HG02798 (cell line): ENCODE measurements at regions not wholly inside any gene's neighbourhood (a gene's known extent, or its start where the extent isn't known, plus 50 kb on each side); places are given as distances from the start of the nearest gene placed in this dataset.

ENCODE experiments used
- ATAC-seq: cut with Tn5 transposase; IDR thresholded peaks from one replicate; pipeline ENCODE4 v1.9.1; 2021; ENCODE audit warnings: mild to moderate bottlenecking; ENCODE audit not compliant: unreplicated experiment, poor library complexity

DNA sequence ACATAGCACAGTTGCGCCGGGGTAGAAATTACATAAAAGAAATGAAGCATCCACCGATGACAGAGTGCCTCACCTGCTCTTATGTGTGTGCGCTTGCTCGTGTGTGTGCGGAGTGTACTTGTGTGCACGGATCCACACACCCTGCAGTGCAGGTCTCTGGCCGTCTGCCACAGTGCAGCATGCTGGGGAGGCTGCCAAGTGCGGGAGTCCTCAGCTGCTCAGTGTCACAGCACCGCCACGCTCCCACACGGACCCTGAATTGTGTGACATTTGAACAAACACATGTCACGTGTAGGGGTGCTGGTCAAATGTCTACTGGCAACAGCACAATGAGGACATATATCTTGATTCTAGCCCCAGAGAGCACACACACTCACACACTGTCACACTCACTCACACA lies 243.0 kb upstream of the MYOCD start:
- ATAC-seq = no peak

DNA sequence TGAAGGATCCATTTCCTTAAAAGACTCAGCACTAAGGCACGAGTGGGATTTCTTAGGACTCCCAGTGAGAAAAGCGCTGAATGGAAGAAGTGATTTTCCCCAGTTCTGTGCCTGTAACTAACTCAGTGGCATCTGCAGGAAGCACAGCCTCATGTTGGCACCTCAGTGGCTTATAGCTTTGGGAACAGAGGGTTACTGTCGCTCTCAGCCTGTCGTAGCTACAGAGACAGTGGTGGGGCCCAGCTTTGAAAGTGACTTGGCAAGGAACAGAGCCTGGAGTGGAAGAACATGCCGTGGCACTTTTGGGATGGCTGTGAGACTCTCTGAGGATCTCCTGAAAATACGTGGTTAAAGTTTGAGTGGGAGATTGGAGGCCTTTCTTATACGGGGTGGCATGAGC lies 242.4 kb upstream of the MYOCD start:
- no peak for ATAC-seq

DNA sequence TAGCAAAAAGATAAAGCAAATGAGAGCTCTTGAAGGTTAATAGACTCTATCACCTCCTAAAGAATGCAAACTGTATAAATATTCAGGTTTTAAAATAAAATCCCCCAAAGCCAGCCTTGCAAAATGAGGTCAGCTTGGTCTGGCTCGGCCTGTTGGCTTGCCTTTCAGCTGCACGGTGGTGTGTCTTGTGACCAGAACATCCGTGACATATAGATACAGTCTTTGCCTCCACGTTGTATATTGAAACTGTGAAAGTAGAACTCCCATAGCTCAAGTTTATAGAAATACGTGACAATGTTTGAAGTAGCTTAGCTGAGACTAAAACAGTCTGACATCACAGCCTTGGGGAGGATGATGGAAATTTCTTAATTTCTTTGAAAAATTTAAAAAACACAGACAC lies 236.6 kb upstream of the MYOCD start:
- ATAC-seq = peak; percentile 32

DNA sequence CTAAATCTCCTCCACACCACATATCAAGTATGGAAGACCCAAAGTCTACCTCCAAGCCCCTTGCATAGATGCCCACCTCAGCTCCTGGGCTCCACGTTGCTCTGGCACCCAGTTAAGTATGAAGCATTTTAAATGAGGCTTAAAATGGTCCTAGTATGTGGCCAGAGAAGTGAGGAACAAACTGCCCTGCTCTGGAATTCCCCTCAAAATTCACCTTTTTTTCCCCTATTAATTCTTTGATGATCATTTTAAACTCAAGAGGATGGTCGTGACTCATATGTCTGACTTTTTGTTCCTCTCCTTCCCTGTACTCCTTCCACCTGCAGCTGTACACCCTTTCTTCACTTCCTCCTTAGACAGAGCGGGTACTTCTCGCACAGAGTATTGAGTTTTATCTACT lies 234.5 kb upstream of the MYOCD start:
- ATAC-seq = peak; percentile 86

DNA sequence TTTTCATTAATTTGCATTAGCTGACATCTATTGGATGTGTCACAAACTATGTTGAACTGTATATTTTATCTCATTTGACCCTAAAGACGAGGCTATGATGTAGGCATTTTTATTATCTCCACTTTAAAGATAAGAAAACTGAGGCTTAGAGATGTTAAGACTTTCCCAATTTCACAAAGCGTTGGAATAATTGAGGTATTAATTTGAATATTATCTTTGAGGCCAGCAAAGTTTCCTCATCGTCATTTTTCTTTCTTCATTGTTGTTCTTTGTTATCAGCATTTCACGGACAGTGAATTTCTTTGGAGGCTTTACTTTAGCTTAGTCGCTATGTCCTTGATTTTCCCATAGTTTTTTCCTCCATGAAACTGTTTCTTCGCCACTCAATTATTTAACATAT lies 227.5 kb upstream of the MYOCD start:
- ATAC-seq = no peak

DNA sequence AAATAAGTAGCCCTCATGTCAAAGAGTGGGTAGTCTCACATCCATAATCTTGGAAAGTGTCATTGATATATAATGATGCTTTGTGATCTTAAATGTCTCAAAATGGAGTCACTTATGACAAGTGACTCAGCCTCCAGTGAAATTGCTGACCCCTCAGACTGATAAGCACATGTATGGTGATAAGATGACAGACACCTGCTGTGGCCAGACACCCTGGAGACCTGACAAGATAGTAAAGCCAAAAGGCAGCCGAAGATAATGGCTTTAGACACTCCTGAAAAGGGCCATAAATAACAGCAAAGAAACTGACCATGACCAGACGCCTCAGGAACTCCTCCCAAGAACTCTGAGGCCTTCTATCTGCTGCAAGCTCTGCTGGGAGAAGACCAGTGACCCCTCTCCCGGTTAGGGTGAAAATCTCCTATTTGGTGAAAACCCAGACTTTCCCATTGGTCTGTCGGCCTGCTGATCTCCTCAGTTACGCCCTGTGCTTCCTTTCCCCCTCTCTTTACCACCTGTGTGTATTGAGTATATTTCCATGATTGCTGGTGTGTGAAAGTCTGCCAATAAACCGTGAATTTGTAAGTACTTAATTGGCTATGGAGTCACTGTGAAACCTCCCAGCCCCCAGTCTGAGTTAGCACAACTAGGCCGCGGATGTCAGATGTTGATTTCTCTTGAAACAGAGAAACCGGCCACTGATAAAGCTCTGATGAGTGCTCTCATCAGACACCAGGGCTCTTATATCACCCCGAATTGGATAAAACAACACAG lies 226.7 kb upstream of the MYOCD start:
- no peak for ATAC-seq

DNA sequence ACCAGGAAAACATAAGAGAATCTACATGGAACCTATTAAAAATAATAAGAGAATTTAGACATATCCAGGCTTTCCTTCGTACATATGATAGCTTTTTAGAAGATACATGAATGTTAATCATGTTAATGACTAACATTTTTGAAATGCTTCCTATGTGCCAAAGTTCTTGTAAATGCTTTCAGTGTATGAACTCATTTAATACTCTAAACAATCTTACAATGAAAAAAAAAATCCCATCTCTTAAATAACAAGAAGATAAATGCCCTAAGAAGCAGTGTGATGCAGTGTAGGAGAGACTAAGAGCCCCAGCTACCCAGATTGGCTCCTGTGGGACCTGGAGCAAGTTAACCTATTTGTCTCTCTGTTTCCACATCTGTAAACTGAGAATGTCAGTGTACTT lies 220.4 kb upstream of the MYOCD start:
- ATAC-seq = no peak

DNA sequence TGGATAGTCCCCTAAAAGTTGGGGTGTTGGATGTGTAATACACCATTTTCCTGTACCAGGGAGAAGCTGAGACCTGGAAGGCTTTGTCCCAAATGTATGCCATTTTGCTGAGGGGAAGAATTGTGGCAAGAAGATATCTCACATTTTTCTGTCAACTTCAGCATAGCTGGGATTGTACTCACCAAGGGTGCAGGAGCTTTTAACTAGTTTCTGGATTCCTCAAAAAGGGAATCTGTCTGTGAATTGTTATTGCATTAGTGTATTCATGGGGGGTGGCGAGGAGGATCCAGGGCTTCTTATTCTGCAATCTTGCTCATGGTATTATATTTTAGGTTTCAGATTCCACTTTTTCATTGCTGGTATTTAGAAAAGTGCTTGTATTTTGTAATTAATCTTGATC lies 208.2 kb upstream of the MYOCD start:
- no peak for ATAC-seq

DNA sequence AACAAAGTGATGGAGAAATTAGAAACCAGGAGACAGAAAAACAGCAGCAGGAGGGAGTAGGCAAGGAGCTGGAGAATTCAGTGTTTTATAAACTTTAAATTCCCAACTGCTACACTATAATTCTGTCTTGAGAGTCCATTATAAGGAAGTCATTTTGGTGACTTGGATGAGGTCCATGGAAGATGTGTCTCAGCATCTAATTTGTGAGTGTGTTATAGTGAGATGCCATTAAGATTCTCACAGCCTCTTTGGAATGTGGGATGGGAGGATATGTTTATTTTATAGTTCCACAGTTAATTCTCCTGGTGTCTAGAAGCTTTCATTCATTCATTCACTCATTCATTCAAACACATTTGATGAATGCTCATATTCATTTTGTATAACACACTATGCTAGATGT lies 206.0 kb upstream of the MYOCD start:
- no peak for ATAC-seq

DNA sequence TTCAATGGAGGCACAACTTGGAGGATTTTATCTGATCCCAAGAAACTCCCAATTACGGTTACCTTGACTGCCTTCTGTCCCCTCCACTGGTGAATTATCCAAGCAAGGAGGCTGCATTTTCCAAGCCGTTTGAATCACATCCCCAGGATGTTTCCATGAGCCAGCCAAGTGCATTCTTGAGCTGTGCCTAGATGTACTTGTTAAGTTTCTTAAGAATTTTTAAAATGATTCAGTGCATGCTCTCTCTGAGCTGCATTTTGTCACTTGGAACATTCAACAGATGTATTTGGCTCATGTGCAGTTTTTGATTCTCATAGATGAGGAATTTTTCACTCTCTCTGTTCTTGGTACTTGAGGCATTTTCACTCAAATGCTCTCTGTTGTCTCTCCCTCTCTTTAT lies 202.6 kb upstream of the MYOCD start:
- no peak for ATAC-seq

DNA sequence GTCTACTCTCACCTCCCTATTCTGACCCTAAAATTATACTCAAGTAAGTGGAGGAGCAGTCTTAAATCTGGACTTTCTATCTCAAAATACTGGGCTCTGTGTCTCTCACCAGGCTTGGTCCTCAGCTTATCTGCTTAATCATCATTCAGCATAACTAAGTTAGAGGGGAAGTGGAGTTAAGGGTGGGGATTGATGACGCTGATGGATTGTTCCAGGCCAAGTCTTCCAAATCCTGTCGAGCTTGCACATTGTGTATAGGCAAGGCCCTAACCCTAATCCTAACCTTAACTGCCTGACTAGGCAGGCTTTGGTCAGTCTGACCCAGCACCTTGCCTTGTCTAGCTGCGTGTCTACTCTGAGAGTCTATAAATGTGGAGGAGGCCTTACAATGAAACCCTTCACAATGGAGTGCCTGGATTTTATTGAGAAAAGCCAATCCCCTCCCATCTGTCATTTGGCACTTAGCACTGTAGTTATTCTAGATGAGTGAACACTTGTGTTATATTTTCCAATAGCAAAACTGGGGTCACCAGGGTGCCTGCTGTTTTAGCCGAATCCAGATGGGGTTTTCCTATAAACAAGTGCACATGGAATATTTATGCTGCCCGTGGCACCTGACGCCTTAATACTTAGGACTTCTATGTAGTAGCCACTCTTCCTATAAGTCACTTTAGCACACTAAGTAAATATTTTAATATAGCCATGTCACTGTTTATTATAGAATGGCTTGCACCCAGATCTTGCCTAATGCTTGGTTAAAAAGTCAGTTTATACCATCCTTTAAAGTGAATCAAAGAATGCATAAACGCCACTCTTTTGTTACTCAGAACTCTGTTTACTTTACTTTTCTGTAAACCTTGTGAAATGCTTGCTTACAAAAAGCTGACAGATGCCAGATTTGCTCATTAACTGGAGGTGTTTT lies 193.2 kb upstream of the MYOCD start:
- no peak for ATAC-seq

DNA sequence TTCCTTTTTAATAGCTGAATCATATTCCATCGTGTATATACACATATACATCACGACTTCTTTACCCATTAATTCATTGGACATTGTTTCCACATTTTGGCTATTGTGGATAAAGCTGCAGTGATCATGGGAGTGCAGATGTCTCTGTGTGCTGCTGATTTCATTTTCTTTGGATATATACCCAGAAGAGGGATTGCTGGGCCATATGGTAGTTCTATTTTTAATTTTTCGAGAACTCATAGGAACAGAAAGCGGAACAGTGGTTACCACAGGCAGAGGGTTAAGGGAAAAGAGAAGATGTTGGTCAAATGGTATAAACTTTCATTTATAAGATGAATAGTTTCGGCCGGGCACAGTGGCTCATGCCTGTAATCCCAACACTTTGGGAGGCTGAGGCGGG lies 187.4 kb upstream of the MYOCD start:
- ATAC-seq = no peak

DNA sequence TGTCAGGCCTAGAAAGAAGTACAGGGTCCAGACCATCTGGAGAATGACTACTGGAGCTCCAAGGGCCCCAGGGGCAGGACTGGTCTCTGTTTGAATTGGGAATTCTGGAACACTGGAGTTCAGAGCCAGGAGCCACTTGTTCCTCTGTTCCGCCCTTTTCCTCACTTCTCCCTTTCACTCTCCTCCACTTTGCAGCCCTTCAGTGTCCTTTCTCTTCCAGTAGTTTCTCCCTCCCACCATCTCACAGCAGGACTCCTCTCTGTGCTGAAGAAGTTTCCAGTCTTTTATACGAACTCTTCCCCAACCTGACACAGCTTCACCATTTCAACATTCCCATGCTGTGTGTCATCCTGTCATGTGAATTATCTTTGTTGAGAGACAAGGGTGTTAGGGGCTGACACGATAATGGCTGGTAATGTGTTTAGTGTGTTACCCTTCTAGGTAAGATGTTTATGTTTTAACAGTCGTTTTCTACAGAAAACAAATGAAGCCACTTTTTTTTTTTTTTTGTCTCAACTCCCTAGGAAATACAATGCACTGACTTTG lies 180.3 kb upstream of the MYOCD start:
- ATAC-seq = no peak

DNA sequence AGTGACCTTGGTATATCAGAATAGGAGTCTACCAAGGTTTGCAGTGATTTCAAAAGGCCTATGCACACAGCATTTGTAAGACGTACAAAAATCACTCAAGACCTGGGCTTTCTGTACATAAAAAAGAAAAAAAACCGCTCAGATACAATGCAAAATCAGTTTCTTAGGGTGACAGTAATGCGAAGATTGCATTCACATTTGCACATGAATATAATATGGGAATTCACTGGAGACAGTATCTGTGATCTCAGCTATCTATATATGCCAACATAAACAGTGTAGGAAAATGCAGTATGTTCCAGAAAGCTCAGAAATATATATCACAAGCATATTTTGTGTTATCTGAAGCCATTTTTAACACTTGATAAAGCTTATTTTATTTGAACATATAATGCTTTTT lies 176.4 kb upstream of the MYOCD start:
- ATAC-seq = no peak

DNA sequence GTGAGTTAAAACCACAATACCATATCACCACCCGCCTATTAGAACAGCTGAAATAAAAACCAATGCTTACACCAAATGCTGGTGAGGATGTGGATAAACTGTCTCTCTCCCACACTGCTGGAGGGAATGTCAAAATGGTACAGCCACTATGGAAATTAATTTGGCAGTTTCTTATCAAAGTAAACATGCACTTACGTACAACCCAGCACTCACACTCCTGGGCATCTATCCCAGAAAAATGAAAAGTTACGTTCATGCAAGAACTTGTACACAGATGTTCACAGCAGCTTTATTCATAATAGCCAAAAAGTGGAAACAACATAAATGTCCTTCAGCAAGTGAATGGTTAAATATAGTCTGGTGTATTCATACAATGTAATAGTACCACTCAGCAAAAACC lies 173.2 kb upstream of the MYOCD start:
- no peak for ATAC-seq

DNA sequence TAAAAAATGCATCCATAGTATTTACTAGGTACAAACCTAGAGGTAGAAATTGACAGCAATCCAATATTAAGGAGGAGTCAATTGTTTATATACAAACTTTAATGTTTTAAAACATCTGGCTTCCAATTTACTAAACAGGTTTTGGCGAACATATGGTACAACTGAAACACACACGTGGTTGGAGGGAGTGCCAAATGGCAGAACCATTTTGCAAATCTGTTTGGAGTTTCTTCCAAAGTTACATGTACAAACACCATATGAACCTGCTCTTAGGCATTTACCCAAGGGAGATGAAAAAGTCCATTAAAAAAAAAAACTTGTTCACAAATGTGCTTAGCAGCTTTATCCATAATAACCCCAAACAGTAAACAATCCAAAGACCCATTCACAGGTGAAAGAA lies 159.8 kb upstream of the MYOCD start:
- no peak for ATAC-seq

DNA sequence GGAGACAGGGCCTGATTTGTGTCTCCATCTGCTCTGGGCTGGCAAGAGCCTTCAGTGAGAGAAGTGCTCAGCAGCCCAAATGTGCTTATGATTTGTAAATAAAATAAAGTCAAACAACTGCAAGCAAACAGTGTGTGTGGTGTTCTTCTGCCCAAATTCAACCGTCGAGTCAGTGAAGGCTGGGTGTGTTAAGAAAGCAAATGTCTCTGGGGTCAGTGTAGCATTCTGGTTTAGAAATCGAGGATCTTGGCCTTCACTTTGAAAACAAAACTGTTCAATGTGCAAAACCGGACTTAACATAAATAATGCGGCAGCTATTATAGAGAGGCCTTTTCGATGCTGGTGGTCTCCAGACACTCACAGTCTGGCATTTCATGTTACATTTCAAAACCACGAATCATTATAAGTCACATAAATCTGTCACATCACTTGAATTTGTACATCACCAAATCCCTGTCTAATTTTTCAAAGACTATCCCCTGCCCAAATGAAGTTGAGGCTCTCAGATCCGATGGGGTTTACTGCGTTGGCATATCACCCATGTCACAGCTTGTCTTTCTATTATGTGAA lies 158.6 kb upstream of the MYOCD start:
- ATAC-seq = no peak

DNA sequence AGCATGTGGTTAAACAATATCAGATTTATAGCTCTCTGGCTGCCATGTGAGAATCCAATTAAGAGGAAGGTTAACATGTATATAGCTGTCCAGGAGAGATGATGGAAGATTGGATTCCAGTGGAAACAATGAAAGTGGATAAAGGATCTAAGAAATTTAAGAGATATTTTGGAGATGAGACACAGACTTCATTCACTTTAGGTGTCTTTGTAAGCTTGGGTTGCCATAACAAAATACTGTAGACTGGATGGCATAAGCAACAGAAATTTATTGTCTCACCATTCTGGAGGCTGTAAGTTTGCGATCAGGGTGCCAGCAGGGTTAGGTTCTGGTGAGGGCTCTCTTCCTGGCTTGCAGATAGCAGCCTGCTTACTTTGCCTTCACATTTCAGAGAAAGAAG lies 155.9 kb upstream of the MYOCD start:
- no peak for ATAC-seq

DNA sequence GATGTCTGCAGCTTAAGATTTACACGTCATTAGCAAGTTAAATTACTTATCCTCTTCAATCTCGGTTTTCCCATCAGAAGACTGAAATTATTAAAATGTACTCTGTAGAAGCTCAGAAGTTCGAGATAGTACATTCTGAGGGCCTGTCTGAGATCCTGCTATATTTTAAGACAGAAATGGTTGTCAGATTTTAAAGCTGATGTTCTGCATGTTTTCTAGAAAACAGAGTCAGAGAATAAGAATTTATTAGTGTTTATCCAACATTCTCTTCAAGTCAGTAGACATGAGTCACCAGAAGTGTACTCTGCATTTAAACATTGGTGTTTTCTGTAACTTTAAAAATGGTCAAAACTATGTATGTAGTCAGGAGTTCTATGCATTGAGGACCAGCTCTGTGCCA lies 155.2 kb upstream of the MYOCD start:
- ATAC-seq = no peak

DNA sequence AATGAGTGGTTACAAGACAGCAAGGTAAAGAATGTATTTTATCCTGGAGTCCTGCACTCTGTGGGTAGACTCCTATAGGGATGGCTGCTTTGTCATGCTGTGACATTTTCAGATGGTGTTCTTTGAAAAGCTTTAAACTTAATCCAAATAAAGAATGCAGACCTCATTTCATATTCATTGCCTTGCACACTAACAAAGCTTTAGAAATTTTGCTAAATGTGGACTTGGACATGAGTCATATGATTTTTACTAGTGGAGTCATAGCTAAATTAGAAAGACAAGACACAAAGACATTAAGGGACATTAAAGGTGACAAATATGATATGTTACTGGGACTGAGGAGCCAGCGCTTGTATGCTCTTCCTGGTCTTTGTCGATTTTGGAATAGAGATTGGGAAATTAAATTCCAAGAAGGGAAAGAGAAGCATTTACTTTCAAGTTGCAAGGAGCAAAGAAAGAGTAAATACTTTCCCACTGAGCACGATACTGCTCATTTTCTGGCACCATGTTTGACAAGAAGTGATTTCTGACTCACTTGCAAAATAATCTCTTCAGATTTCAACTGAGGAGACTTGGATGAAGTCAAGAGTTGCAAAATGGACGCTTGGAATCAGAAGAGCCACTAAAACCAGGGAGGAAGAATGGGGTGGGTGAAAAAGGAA lies 152.9 kb upstream of the MYOCD start:
- ATAC-seq = no peak

DNA sequence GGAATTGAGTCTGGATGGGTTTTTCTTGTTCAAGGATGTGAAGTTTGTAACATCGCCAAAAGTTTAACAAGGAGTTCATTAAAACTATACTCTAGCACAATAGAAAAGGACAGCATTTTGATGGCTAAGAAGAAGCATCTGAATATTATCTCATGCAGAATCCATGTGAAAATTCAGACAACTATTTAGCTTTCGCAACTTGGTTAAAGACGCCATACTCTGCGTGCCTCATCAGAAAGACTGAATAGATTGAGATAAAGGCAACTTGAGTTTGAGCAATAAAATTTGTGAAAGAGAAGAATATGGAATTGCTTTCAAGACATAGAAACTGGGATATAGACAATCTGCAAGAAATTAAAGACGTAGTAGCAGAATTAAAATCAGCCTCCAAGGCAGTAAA lies 151.1 kb upstream of the MYOCD start:
- ATAC-seq = no peak
